Nucleus accumbens (tissue), 56 donors: ENCODE measurements at regions not wholly inside any gene's neighbourhood (a gene's known extent, or its start where the extent isn't known, plus 50 kb on each side); places are given as distances from the start of the nearest gene placed in this dataset.
"Not testable (repeated sequence)": the region's sequence is repeated elsewhere in the genome, so short reads cannot be mapped to it uniquely, and the experiment has no call there.

ENCODE experiments used
- DNase-seq, 56 donors: peaks; one replicate each; lab custom pipeline; 2025; lab: John Stamatoyannopoulos, UW

GRCh38 chr10:44016589-44017482 lies 368.1 kb downstream of the CXCL12 start:
- DNase-seq, result no peak

DNA sequence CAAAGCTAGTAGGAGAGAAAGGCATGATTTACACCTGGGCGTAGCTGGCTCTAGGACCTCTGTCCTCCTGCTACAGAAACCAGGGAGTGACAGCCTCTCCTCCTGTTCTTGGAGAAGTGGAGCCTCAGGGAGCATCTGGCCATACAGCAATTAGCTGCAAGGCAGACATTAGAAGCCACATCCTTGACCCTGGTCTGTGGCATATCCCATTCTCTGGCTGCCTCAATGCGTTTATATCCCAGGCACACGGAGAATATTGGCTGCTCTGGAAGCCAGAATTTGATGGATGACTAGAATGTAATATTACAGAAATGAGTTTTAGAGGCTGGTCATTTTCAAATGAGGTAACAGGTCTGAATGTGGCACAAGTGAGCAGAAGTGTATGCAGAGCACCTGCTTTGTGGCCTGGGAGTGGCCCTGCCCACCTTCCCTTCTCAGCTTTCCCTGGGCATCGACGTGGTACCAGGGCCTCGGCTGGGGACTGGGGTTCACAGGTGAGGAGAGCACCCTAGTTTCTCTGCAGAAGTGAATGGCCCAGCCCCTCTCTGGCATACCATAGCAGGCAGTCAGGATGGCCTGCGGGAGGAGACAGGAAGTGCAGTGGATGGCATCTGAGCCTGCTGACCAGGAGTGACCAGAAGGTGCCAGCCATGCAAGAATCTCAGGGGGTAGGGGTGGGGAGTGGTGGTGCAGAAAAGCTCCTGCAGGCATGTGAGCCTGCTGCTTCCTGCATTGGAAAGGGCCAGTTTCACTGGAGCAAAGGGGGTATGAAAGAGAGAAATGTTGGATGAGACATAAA lies 367.2 kb upstream of the ZNF32 start:
- DNase-seq, result no peak

DNA sequence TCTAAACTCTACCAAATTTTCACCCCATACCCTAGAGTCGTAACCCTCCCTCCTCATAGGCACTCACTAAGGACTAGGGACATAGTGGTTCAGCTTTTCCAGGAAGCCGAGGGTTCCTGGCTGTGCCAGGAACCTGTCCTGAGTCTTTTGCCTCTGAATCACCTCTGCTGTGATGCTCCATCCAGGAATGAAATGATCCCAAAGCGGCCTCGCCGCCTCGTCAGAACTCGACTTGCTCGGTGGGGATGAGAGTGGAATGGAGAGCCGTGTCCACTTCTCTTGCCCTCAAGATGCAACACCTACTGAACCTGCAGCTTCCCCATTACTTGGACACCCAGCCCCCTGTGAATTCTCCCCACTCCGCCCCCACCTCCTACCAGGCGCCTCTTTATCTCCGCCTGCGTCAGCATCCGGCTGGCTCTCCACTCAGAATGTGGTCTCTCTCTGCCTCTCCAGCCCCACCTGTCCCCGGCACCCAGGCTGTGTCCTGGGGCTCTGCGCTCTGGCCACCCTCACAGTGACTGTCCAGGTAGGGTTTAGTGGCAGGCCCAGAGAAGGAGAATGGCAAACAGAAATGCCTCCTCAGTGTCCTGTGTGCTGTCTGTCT lies 366.1 kb upstream of the ZNF32 start:
- no peak for DNase-seq

- DNase-seq, result no peak
Measured at GRCh38 chr10:44013981-44014380, 365.3 kb upstream of the ZNF32 start.

- DNase-seq, result no peak
Measured at GRCh38 chr10:44012921-44013320, 364.2 kb upstream of the ZNF32 start.

DNA sequence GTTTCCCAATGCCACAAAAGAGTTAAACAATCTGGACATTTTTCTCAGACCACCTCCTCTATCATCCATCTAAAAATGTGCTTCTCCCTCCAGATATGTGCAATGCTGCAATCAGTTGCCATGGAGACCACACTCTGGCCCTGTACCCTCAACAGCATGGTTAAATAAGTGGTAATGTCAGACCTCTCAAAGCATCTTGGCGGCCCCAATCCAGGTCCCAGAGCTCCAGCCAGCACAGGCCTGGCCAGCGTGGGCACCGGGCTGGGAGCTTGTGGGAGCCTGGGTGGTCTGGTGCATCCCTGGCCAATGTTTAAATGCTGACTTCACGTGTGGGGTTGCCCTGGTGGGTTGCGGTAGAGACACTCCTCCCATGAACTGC lies 362.9 kb upstream of the ZNF32 start:
- DNase-seq, result no peak

- no peak for DNase-seq
Measured at GRCh38 chr10:44010873-44011602, 362.4 kb upstream of the ZNF32 start.

GRCh38 chr10:44009891-44010632 lies 361.4 kb upstream of the ZNF32 start:
- DNase-seq, result no peak

GRCh38 chr10:44008917-44009709 lies 360.4 kb upstream of the ZNF32 start:
- no peak for DNase-seq

DNA sequence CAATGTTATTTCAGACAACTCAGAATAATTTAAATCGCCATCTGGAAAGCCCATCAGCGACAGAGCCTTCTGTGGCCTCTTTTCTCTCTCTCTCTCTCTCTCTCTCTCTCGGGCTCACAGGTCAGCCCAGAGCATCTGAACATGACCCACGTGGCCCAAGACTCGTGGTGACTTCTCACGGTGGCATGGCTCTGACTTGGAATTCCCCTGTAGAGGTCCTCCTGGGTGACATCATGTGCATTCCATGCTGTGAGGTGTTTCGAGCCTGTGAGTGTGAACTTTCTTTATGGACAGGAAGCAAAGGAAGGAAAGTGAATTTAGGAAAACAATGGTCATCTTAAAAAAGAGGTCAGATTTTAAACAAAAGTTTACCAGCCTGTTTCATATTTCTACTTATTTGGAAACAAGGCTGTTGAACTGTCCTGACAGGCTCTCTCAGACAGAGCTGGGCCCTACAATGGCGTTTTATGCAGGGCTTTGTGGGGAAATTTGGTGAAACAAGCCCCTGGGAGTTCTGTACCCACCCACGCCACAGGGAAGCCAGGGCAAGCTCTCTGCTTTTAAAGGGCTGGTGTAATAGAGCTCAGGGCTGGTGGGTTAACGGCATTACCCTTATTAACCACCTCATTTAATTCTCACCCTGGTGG lies 359.7 kb upstream of the ZNF32 start:
- no peak for DNase-seq

DNA sequence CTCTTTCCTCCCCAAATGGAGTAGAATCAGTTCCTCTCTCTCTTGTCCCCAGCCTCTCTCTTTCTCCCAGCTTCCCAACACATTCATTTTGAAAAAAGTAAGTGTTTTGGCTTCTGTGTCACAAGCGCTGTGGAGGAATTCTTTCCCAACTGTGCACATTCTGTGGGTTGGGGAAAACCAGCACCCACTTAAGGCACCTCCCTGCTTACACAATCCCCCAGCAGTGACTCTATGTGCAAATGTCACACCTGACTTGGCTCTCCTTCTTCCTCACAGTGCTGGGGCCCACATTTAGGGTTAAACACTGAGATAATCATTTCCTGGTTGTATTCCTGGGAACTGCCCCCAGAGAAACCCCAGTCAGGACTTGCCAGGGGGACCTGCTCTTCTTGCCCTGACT lies 358.1 kb upstream of the ZNF32 start:
- no peak for DNase-seq

DNA sequence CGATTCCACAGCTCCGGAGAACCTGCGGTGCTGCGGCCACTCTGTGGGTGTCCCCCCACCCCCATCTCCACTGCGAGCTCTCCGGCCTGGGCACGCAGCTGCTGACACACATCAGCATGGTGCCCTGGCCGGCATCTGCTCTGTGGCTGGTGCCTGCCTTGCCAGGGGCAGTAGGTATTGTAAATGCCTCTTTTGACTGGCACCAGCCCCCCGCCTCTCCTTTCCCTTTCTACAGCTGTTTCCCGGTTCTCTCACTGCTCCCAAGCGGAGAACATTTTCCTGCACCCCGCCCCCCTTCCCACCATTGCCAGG lies 357.1 kb upstream of the ZNF32 start:
- no peak for DNase-seq

GRCh38 chr10:44004913-44005787 lies 356.5 kb upstream of the ZNF32 start:
- DNase-seq, result no peak

DNA sequence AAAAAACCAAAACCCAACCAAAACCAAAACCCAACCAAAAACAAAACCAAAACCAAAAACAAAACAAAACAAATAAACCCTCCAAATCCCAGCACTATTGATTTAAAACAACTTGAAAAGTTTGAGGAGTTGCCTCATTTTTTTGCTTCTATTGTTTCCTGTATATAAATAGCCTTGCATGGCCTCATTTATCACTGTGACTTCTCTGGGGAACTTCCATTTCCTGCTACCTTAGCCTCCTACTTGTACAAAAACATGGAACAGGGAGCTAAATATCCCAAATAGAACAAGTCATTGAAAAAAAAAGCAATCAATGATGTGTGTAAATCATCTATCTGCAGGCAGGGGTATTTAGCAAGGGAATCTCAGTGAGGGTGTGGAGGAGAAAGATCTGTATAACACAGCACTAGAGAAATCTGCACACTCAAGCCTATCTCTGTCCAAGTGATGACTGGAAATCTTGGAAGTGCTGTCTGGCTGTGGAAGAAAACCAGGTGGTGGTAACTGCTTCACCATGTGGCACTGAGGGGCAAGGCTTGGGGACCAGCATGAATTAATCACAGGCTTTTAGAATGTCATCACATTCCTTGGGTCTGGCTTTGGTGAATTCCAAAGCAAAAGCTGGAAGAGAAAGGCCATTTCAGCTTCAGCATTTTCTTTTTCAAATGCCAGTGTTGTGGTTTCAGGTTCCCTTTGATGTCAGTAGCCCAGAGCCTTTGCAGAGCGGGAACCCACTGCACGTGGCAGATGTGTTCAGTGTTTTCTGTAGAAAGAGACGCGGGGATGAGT lies 349.5 kb upstream of the ZNF32 start:
- no peak for DNase-seq

GRCh38 chr10:43997330-43997729 lies 348.6 kb upstream of the ZNF32 start:
- DNase-seq, result no peak

GRCh38 chr10:43994539-43994938 lies 345.9 kb upstream of the ZNF32 start:
- DNase-seq, result no peak

DNA sequence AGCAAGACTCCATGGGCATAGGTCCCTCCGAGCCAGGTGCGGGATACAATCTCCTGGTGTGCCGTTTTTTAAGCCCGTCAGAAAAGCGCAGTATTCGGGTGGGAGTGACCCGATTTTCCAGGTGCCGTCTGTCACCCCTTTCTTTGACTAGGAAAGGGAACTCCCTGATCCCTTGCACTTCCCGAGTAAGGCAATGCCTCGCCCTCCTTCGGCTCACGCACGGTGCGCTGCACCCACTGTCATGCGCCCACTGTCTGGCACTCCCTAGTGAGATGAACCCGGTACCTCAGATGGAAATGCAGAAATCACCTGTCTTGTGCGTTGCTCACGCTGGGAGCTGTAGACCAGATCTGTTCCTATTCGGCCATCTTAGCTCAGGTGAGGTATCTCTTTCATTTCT lies 344.1 kb upstream of the ZNF32 start:
- DNase-seq, result not testable (repeated sequence)
